ENCODE measurements at regions not wholly inside any gene's neighbourhood (a gene's known extent, or its start where the extent isn't known, plus 50 kb on each side); places are given as distances from the start of the nearest gene placed in this dataset.
A peak's percentile ranks its signal among the peaks of the same experiment; 100 is the strongest.

DNA sequence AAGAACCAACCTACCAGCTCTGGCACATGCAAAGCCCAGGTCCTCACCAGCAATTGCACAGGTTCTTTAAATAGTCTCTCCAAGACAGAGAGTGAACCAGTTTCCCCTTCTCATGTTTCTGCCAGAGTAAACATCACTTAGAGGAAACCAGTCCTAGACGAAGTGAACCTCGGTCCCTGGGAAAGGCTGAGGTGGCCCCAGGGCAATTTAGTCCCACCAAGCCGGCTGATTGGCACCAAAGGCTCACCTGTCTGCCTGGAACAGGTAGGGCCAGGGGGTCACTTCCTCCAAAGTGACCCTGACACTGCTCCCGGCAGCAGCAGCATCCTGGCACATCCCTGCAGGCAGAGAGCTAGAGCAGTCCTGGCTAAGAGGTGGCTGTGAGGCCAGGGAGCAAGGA, 122.9 kb upstream of the ZNF507 start:
- no peak overlapping the region for H3K27ac Mint-ChIP-seq (ENCODE audit: unreplicated experiment)
- H3K27me3 Mint-ChIP-seq (ENCODE audit: low read depth) = peaks cover 32% of the 10 kb centered on the region
- DNase-seq (ENCODE audit: low spot score) = no peak
- H3K9me3 Mint-ChIP-seq (ENCODE audit: low read depth) = no peaks in the 10 kb centered on the region
- H3K4me3 Mint-ChIP-seq (ENCODE audit: unreplicated experiment) = no peak overlapping the region
- no peaks in the 10 kb centered on the region for H3K36me3 Mint-ChIP-seq (ENCODE audit: low read depth)
- TF ChIP-seq, protein P1, sequence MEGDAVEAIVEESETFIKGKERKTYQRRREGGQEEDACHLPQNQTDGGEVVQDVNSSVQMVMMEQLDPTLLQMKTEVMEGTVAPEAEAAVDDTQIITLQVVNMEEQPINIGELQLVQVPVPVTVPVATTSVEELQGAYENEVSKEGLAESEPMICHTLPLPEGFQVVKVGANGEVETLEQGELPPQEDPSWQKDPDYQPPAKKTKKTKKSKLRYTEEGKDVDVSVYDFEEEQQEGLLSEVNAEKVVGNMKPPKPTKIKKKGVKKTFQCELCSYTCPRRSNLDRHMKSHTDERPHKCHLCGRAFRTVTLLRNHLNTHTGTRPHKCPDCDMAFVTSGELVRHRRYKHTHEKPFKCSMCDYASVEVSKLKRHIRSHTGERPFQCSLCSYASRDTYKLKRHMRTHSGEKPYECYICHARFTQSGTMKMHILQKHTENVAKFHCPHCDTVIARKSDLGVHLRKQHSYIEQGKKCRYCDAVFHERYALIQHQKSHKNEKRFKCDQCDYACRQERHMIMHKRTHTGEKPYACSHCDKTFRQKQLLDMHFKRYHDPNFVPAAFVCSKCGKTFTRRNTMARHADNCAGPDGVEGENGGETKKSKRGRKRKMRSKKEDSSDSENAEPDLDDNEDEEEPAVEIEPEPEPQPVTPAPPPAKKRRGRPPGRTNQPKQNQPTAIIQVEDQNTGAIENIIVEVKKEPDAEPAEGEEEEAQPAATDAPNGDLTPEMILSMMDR (IDR thresholded peaks at IDR 0.05) = no peak
- H3K4me1 Mint-ChIP-seq (ENCODE audit: low read depth) = peaks cover 3% of the 10 kb centered on the region

DNA sequence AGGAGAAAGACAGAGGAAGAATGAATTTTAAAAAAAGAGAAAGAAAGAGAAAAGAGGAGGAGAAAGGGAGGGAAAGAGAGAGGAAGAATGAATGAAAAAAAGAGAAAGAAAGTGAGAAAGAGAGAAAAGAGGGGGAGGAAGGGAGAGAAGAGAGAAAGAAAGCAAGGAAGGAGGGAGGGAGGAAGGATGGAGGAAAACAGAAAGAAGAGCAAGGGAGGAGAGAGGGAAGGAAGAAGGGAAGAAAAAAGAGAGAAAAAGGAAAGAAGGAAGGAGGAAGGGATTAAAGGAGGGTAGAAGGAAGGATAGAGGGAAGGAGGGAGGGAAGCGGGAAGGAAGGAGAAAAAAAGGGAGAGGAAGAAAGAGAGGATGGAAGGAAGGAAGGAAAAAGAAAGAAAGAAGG, 122.3 kb upstream of the ZNF507 start:
- TF ChIP-seq, protein P1 (IDR thresholded peaks at IDR 0.05) = no peak
- Mint-ChIP-seq H3K4me3 (ENCODE audit: unreplicated experiment) (no peak overlapping the region), H3K27me3 (ENCODE audit: low read depth) (peaks cover 36% of the 10 kb centered on the region), H3K36me3 (ENCODE audit: low read depth) (no peaks in the 10 kb centered on the region), H3K27ac (ENCODE audit: unreplicated experiment) (no peak overlapping the region), H3K9me3 (ENCODE audit: low read depth) (no peaks in the 10 kb centered on the region), H3K4me1 (ENCODE audit: low read depth) (peaks cover 3% of the 10 kb centered on the region)
- no peak for DNase-seq (ENCODE audit: low spot score)

DNA sequence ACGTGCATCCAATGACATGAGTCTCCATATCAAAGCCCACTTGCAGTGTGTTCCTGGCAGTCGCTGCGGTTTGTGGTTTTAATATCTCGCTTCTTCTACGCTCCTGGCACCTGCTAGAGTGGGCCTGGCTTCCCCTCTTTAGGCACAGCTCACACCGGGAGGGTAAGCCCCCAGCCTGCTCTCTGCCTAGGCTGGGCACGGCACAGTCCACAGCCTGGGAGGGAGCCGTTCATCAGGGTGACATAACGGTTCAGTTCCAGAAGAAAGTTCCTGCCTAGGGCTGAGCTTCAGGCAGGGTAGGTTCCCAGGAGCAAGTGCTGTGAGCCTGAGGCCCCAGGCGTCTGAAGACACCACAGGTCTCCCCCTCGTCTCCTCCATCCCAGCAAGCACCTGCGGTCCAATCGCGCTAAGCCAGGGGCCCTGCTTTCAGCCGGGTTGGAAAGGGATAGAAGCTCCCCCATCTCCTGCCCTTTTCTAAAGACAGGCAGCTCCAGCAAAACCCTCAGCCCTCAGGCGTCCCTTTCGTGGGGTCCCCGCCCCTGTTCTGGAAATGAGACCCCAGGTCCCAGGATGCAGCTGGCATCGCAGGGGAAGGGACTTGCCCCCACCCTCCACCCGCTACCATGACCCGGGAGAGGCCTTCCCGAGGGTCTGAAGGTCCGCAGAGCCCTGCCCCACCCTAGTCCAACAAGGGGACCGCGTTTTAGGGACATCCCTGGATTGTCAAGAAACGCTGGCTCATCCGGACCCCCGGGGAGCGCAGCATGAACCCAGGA, 121.6 kb upstream of the ZNF507 start:
- TF ChIP-seq, protein P1 (IDR thresholded peaks at IDR 0.05) = no peak
- Mint-ChIP-seq H3K36me3 (ENCODE audit: low read depth) (no peaks in the 10 kb centered on the region), H3K27me3 (ENCODE audit: low read depth) (peaks cover 38% of the 10 kb centered on the region), H3K4me3 (ENCODE audit: unreplicated experiment) (no peak overlapping the region), H3K9me3 (ENCODE audit: low read depth) (no peaks in the 10 kb centered on the region), H3K4me1 (ENCODE audit: low read depth) (peaks cover 3% of the 10 kb centered on the region), H3K27ac (ENCODE audit: unreplicated experiment) (no peak overlapping the region)
- no peak for DNase-seq (ENCODE audit: low spot score)

DNA sequence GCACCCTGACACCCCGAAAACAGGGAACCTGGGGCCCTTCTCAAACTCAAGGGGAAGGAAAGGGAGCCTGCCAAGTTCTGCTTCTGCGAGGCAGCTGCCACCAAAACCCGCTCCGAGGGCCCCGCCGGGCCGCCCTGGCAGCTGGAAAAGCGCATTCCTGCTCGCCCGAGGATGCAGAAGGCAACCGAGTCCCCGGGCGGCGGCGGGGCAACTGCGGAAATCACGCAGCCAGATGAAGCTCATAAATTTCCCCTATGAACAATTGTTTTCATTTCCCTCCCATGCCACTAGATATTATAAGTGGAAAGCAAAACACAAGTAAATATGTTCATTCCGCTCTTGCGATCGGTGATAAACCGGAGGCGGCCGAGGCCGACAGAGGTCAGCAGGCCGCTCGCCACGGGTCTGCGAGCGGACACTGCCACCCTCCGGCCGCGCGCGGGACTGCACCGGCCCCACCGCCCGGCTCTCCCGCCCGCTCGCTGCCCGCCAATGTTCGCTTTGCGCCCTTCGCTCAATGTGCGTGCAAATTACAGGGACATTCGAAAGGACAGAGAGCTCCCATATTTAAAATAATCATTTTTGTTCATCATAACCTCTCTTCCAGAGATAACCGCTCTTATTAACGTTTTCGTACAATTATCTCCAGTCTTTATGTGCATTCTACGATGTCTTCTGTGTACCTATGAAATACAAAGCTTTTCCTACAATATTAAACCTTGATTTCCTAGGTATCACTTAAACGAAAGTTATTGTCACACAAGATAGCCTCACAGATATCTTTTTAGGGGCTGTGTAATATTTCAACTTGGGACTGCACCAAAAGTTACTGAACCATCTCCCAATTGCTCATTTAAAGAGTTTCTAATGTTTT, 120.8 kb upstream of the ZNF507 start:
- Mint-ChIP-seq H3K4me3 (ENCODE audit: unreplicated experiment) (peak overlapping the region; percentile 70), H3K36me3 (ENCODE audit: low read depth) (no peaks in the 10 kb centered on the region), H3K27me3 (ENCODE audit: low read depth) (peaks cover 39% of the 10 kb centered on the region), H3K27ac (ENCODE audit: unreplicated experiment) (no peak overlapping the region), H3K9me3 (ENCODE audit: low read depth) (no peaks in the 10 kb centered on the region), H3K4me1 (ENCODE audit: low read depth) (peaks cover 3% of the 10 kb centered on the region)
- TF ChIP-seq, protein P1 (IDR thresholded peaks at IDR 0.05) = peak; percentile 100
- DNase-seq (ENCODE audit: low spot score) = no peak

DNA sequence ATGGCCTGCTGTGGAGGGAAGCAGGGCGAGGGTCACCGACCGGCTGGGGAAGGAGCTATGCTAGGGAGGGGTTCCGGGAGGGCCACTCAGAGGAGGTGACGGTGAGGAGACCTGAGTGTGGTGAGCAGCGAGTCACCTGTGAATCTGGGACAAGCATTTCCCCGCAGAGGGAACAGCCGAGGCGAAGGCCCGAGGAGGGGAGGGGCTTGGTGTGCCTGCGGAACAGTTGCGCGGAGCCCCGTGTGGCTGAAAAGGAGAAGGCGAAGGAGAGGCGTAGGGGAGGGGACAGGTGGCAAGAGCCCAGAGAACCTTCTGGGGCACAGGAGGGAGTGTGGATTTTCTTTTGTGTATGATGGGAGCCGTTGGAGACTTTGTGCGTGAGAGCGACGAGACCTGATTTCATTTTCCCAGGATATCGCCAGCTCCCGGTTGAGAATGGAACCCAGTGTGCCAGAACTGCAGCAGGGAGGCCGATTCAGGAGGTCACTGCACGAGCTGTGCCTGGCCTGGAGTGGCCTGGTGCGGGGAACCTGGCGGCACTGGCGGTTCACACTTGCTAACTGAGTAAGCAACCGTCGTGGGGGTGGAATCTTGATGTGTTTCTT, 117.7 kb upstream of the ZNF507 start:
- no peak overlapping the region for H3K27ac Mint-ChIP-seq (ENCODE audit: unreplicated experiment)
- no peaks in the 10 kb centered on the region for H3K9me3 Mint-ChIP-seq (ENCODE audit: low read depth)
- DNase-seq (ENCODE audit: low spot score) = peak; percentile 85
- TF ChIP-seq, protein P1 (IDR thresholded peaks at IDR 0.05) = no peak
- H3K4me3 Mint-ChIP-seq (ENCODE audit: unreplicated experiment) = no peak overlapping the region
- peaks cover 34% of the 10 kb centered on the region for H3K27me3 Mint-ChIP-seq (ENCODE audit: low read depth)
- peaks cover 3% of the 10 kb centered on the region for H3K4me1 Mint-ChIP-seq (ENCODE audit: low read depth)
- no peaks in the 10 kb centered on the region for H3K36me3 Mint-ChIP-seq (ENCODE audit: low read depth)

All from chondrocyte (in vitro differentiated cells).